HG03442 (cell line): ENCODE measurements at regions not wholly inside any gene's neighbourhood (a gene's known extent, or its start where the extent isn't known, plus 50 kb on each side); places are given as distances from the start of the nearest gene placed in this dataset.
"Not testable (repeated sequence)": the region's sequence is repeated elsewhere in the genome, so short reads cannot be mapped to it uniquely, and the experiment has no call there.

Experiments
- ATAC-seq: cut with Tn5 transposase; IDR thresholded peaks from one replicate; pipeline ENCODE4 v1.9.1; 2021; ENCODE audit warnings: mild to moderate bottlenecking, moderate library complexity; ENCODE audit not compliant: unreplicated experiment

GRCh38 chr5:87127956-87128687 lies 139.6 kb upstream of the RASA1 start:
- ATAC-seq: no peak

GRCh38 chr5:87129046-87129445 lies 138.6 kb upstream of the RASA1 start:
- no peak for ATAC-seq

- ATAC-seq: no peak
Measured at GRCh38 chr5:87132696-87133095, 135.0 kb upstream of the RASA1 start.

GRCh38 chr5:87134513-87134912 lies 133.2 kb upstream of the RASA1 start:
- ATAC-seq: not testable (repeated sequence)

GRCh38 chr5:87136096-87136495 lies 131.6 kb upstream of the RASA1 start:
- ATAC-seq: no peak

- ATAC-seq: no peak
Measured at GRCh38 chr5:87136733-87137132, 130.9 kb upstream of the RASA1 start.

- no peak for ATAC-seq
Measured at GRCh38 chr5:87137283-87137682, 130.4 kb upstream of the RASA1 start.

GRCh38 chr5:87138091-87138805 lies 129.4 kb upstream of the RASA1 start:
- ATAC-seq: no peak

- no peak for ATAC-seq
Measured at GRCh38 chr5:87139795-87140194, 127.9 kb upstream of the RASA1 start.

- ATAC-seq: no peak
Measured at GRCh38 chr5:87141544-87141943, 126.1 kb upstream of the RASA1 start.

GRCh38 chr5:87145853-87146252 lies 121.8 kb upstream of the RASA1 start:
- not testable (repeated sequence) for ATAC-seq

- no peak for ATAC-seq
Measured at GRCh38 chr5:87147441-87147840, 120.2 kb upstream of the RASA1 start.

- ATAC-seq: no peak
Measured at GRCh38 chr5:87150630-87151029, 117.1 kb upstream of the RASA1 start.

GRCh38 chr5:87151547-87151946 lies 116.1 kb upstream of the RASA1 start:
- ATAC-seq: peak; percentile 77

GRCh38 chr5:87152886-87153285 lies 114.8 kb upstream of the RASA1 start:
- ATAC-seq: no peak

GRCh38 chr5:87154191-87154590 lies 113.5 kb upstream of the RASA1 start:
- no peak for ATAC-seq

- no peak for ATAC-seq
Measured at GRCh38 chr5:87155106-87155505, 112.6 kb upstream of the RASA1 start.

GRCh38 chr5:87156631-87157030 lies 111.1 kb upstream of the RASA1 start:
- no peak for ATAC-seq

- no peak for ATAC-seq
Measured at GRCh38 chr5:87164409-87164808, 103.3 kb upstream of the RASA1 start.

- ATAC-seq: no peak
Measured at GRCh38 chr5:87169300-87169991, 98.2 kb upstream of the RASA1 start.

- ATAC-seq: no peak
Measured at GRCh38 chr5:87170799-87171198, 96.9 kb upstream of the RASA1 start.

GRCh38 chr5:87182649-87183048 lies 85.0 kb upstream of the RASA1 start:
- no peak for ATAC-seq
